ENCODE measurements at regions not wholly inside any gene's neighbourhood (a gene's known extent, or its start where the extent isn't known, plus 50 kb on each side); places are given as distances from the start of the nearest gene placed in this dataset.

DNA sequence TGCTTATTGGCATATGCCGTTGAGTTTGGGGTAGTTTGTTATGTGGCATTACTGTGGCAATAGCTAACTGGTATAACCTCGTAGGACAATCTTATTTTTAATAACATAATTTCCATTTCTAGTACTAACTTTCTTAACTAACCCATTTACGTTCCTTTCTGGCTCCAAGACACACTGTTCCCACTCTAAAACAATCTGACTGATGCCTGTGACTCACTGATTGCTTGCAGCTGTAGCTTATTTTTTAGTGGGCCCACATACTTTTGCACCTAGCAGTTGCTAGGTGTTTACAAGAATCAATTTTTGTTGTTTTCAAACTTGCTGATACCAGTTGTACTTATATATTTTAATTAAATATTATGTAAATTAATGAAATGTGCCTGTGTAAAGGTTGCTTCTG is 52.2 kb downstream of the FAT3 start:
- Histone ChIP-seq H3K9me3 (ENCODE audit: control insufficient read depth, insufficient read depth, low read length) (no peaks in the 10 kb centered on the region), H3K27ac (ENCODE audit: low read depth, low read length) (no peak overlapping the region), H3K4me3 (ENCODE audit: low read depth, low read length) (no peak overlapping the region), H3K27me3 (ENCODE audit: control insufficient read depth, insufficient read depth, low read length) (no peaks in the 10 kb centered on the region)
- ChIA-PET POLR2A (no interaction called here), CTCF (no interaction called here)
- TF ChIP-seq, protein P1, sequence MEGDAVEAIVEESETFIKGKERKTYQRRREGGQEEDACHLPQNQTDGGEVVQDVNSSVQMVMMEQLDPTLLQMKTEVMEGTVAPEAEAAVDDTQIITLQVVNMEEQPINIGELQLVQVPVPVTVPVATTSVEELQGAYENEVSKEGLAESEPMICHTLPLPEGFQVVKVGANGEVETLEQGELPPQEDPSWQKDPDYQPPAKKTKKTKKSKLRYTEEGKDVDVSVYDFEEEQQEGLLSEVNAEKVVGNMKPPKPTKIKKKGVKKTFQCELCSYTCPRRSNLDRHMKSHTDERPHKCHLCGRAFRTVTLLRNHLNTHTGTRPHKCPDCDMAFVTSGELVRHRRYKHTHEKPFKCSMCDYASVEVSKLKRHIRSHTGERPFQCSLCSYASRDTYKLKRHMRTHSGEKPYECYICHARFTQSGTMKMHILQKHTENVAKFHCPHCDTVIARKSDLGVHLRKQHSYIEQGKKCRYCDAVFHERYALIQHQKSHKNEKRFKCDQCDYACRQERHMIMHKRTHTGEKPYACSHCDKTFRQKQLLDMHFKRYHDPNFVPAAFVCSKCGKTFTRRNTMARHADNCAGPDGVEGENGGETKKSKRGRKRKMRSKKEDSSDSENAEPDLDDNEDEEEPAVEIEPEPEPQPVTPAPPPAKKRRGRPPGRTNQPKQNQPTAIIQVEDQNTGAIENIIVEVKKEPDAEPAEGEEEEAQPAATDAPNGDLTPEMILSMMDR (IDR thresholded peaks at IDR 0.05; ENCODE audit: low read depth, low read length) = no peak
- DNase-seq (ENCODE audit: low read depth, low spot score) = peak; percentile 13

DNA sequence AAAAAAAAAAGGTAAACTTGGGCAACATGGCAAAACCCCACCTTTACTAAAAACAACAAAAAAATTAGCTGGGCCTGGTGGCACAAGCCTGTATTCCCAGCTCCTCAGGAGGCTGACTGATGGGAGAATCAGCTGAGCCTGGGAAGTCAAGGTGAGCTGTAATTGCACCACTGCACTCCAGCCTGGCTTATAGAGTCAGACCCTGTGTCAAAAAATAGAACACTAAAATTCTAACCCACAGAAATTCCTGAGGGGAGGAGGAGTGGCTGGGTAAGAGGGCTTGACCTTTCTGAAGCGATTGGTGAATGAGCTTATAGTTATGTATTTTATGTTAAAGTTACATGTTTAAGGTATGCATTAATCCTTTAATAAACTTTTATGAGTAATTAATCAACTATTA is 53.3 kb downstream of the FAT3 start:
- Histone ChIP-seq H3K27me3 (ENCODE audit: control insufficient read depth, insufficient read depth, low read length) (no peaks in the 10 kb centered on the region), H3K9me3 (ENCODE audit: control insufficient read depth, insufficient read depth, low read length) (no peaks in the 10 kb centered on the region), H3K27ac (ENCODE audit: low read depth, low read length) (no peak overlapping the region), H3K4me3 (ENCODE audit: low read depth, low read length) (no peak overlapping the region)
- CTCF ChIA-PET = no interaction called here
- TF ChIP-seq, protein P1 (IDR thresholded peaks at IDR 0.05; ENCODE audit: low read depth, low read length) = no peak
- POLR2A ChIA-PET = no interaction called here
- DNase-seq (ENCODE audit: low read depth, low spot score) = no peak

DNA sequence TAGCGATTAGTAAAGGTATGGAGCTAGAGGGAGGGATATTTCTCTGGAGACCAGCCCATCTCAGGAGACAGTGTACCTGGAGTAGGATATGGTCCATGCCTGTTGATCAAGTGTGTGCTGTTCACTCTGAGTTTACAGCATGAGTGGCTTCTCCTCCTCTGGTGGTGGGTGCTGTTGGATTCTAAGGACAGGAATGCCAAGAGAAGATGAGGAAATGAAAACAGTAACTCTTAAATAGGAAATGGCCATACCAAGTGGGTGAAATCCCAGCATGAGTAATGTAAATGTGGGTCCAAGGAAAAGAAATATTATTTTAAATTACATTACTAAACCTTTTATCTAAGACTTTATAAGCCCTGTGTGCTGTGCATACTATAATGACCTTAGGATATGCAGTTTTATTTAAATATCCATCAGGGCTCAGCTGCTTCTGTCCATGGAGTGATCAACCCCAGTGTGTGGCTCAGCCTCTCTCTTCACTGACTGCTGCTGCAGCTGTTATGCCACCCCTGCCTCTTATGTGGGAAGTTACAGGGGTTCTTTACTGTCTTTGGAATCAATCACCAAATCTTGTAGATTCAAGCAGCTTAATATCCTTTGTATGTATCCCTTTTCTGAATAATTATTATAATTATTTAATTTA is 54.3 kb downstream of the FAT3 start:
- Histone ChIP-seq H3K4me3 (ENCODE audit: low read depth, low read length) (no peak overlapping the region), H3K9me3 (ENCODE audit: control insufficient read depth, insufficient read depth, low read length) (no peaks in the 10 kb centered on the region), H3K27me3 (ENCODE audit: control insufficient read depth, insufficient read depth, low read length) (no peaks in the 10 kb centered on the region), H3K27ac (ENCODE audit: low read depth, low read length) (no peak overlapping the region)
- CTCF ChIA-PET = no interaction called here
- TF ChIP-seq, protein P1 (IDR thresholded peaks at IDR 0.05; ENCODE audit: low read depth, low read length) = no peak
- DNase-seq (ENCODE audit: low read depth, low spot score) = no peak
- POLR2A ChIA-PET = no interaction called here

DNA sequence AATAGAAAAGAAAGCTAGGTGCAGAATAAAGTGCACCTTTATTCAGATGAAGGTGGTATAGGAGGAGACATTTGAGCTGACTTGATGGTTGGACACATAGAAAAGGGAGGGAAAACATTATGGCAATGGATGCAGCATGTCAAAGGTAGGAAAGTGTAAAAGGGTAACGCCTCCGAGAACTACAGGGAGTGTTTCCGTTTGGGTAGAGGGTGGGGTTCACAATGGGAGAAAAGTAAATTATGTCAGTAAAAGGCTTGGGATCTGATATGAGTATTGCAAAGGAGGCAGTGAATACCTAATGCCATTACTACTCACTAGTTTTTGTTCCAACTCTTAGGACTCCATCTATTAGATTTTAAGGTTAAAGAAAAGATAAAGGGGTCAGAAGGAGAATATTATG is 59.5 kb downstream of the FAT3 start:
- TF ChIP-seq, protein P1 (IDR thresholded peaks at IDR 0.05; ENCODE audit: low read depth, low read length) = no peak
- ChIA-PET POLR2A (no interaction called here), CTCF (no interaction called here)
- Histone ChIP-seq H3K9me3 (ENCODE audit: control insufficient read depth, insufficient read depth, low read length) (no peaks in the 10 kb centered on the region), H3K27me3 (ENCODE audit: control insufficient read depth, insufficient read depth, low read length) (no peaks in the 10 kb centered on the region), H3K27ac (ENCODE audit: low read depth, low read length) (no peak overlapping the region), H3K4me3 (ENCODE audit: low read depth, low read length) (no peak overlapping the region)
- DNase-seq (ENCODE audit: low read depth, low spot score) = no peak

DNA sequence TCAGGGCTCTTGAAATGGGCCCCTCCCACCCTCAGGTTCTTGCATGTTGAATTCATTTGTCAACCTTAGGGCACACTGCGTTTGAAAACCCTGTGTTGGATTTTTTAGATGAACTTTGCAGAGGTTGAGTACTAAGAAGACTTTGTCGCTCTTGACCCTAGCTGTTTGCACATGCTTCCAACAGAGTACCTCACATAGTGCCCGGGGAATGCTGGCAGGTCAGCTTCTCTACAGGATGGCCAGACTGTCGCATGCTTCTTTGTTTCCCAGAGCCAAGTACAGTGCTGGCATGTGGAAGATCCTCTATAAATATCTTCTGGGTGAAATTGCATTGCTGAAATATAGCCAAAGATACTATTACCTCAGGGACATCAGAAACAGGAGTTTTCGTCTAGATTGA is 59.9 kb downstream of the FAT3 start:
- Histone ChIP-seq H3K4me3 (ENCODE audit: low read depth, low read length) (no peak overlapping the region), H3K9me3 (ENCODE audit: control insufficient read depth, insufficient read depth, low read length) (no peaks in the 10 kb centered on the region), H3K27me3 (ENCODE audit: control insufficient read depth, insufficient read depth, low read length) (no peaks in the 10 kb centered on the region), H3K27ac (ENCODE audit: low read depth, low read length) (no peak overlapping the region)
- ChIA-PET CTCF (no interaction called here), POLR2A (no interaction called here)
- DNase-seq (ENCODE audit: low read depth, low spot score) = no peak
- TF ChIP-seq, protein P1 (IDR thresholded peaks at IDR 0.05; ENCODE audit: low read depth, low read length) = no peak

Measured in AG04450 (cell line).